Right ventricle myocardium inferior (tissue), 1 donor: ENCODE measurements at regions not wholly inside any gene's neighbourhood (a gene's known extent, or its start where the extent isn't known, plus 50 kb on each side); places are given as distances from the start of the nearest gene placed in this dataset.

Experiments
- ATAC-seq: fragments of 200-7000 bp; cut with Tn5 transposase; one replicate; pipeline ENCODE4 v1.9.1; 2020; ENCODE audit warnings: mild to moderate bottlenecking, moderate library complexity
- DNase-seq: peaks from one replicate; pipeline ENCODE4 v3.0.0; 2021; ENCODE audit errors: missing footprints
- intact Hi-C: fragments of 100-400 bp; cut with DNase I; formaldehyde crosslinking; loops from one replicate; pipeline ENCODE4 v1.11.0; 2022
- donor health status: DM: no; HTN: yes; CAD: no; lungs with severe emphysema.

DNA sequence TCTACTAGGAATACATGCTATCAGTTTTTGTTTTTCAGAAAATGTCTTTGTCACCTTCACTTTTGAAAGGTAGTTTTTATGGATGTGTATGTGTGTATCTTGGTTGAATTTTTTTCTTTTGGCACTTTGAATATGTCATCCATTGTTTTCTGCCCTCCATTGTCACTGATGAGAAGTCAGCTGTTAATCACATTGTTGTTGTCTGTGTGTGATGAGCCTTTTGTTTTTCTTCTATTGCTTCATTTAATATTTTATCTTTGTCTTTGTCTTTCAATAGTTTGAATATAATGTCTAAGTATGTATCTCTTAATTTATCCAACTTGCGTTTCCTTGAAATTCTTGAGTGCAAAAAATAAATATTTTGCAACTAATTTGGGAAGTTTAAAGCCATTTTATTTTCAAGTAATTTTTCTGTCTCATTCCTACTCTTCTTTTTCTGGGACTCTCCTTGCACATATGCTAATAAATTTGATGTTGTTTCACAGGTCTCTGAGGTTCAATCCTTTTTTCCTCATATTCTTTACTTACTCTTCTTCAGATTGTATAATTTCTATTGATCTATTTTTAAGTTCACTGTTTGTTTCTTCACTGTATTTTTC lies 546.9 kb upstream of the GHITM start:
- no peak for ATAC-seq
- DNase-seq = no peak
- intact Hi-C loops = no loop called here

DNA sequence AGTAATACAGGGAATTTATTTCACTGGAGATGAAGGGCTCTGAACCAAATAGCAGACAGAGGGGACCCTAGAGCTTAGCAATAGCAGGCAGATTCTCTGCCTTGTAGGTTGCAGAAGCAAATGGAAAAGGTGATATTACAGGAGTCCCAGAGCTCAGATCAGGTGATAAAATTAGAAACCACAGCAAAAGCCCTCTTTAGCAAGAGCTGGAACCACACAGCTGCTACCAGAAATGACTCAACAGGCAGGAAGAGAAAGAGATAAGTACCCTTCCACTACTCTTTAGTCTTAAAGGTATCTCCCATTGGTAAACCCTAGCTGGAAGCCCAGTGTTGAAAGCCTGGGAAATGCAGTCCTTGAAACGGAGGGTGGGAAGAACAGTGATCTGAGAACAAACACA lies 535.6 kb upstream of the GHITM start:
- intact Hi-C loops = no loop called here
- DNase-seq (no peak), ATAC-seq (no peak)

DNA sequence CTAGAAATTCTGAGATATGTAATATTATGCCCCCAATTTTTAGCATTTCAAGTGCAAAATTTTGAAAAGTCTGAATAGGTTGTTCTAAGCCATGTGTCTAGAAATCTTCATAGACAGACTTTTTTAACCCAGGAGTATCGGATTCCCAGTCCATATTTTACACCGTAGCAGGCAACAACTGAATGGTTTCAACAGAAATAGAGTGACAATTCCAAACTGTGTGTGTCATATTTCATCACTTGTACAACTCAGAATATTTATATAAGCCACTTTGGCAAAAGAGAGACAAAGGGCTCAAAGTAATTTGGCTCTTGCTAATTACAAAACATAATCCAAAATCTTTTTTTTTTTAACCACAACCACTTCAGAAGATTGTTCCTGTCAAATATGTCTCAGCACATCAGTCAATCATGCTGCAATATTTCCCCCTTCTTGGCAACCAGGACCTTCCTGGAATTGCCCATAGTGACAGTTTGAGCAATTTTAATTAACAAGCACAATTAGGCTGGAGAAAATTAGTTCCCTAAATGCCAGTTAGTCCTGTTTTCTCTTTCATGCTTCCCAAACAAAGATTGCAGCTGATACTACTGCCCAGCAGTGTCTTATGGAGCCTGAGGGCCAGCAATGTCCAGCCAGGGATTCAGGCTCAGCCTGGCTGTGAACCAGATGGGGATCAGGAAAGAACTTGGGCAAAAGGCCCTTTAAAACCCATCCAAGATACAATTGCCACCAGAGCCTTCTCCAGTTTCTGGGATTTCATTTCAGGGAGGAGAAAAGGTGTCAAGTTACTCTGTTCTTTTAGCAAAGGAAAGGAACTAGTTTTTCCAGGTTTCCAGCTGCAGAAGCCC lies 533.3 kb upstream of the GHITM start:
- DNase-seq = no peak
- ATAC-seq = peak; percentile 57
- intact Hi-C loops = no loop called here

DNA sequence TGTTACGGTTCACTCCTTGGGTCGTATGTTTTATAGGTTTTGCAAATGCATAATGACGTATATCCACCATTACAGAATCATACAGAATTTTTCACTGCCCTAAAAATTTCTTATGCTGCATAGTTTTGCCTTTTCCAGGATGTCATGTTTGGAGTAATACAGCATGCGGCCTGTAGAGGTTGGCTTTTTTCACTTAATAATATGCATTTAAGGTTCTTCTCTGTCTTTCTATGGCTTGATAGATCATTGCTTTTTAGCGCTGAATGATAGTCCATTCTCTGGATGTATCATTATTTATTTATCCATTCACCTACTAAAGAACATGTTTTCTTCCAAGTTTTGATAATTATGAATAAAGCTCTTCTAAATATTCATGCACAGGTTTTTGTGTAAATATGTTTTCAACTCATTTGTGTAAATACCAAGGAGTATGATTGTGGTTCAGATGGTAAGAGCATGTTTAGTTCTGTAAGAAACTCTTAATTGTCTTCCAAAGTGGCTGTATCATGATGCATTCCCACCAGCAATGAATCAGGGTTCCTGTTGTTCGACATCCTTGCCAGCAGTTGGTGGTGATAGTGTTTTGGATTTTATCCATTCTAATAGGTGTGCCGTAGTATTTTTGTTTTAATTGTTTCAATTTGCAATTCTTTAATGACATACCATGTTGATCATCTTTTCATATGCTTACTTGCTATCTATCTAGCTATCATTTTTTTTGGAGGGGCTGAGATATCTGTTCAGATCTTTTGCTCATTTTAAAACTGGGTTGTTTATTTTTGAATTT lies 531.2 kb upstream of the GHITM start:
- intact Hi-C loops = no loop called here
- DNase-seq (no peak), ATAC-seq (no peak)

DNA sequence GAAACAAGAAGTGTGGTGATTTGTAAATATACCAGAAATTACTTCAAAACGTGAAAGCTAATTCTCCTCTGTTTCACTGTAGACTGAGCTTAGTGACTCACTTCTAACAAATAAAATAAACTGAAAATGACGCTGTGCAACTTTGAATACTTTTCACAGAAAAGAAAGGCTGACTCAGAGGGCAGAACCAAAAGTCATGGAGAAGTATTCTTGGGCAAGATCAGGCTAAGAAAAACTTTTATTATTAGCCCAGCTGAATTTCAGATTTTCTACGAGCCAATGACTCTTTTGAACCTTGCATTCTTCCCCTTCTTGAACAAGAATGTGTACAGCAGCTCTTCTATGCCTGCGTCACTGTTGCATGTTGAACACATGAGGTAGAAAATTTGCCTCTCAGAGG lies 527.3 kb upstream of the GHITM start:
- ATAC-seq (no peak), DNase-seq (no peak)
- intact Hi-C loops = no loop called here

DNA sequence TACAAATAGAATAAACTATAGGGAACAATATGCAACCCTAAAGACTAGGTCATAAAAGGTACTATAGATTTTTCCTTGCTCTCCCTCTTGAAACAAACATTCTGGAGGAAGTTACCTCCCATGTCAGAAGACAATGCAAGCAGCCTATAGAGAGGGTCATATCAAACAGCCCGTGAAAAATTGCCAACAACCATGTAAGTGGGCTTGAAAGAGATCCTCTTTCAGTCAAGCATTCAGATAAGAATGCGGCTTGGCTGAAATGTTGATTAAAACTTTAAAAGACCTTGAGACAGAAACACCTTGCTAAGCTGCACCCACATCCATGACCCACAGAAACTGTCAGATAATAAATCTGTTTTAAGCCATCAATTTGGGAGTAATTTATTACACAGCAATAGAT lies 526.6 kb upstream of the GHITM start:
- ATAC-seq (no peak), DNase-seq (no peak)
- intact Hi-C loops = no loop called here

DNA sequence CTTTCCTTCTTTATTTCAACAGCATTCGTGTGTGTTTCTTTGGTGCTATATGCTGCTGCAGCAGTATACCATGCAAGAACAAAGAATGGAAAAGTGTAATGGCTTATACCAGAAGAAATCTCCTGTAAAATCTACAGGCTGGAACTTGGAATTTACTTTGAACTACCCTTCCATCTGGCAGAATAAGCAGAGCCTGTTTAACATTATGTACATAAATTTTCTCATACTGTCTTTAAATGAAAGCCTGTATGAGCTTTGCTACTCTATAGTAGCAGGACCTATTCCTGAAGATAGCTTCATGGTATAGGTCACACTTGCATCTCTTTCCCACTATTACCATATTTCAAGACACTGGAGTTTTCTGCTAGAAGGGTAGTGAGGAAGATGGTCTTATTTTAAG lies 522.1 kb upstream of the GHITM start:
- no peak for ATAC-seq
- no peak for DNase-seq
- intact Hi-C loops = no loop called here

DNA sequence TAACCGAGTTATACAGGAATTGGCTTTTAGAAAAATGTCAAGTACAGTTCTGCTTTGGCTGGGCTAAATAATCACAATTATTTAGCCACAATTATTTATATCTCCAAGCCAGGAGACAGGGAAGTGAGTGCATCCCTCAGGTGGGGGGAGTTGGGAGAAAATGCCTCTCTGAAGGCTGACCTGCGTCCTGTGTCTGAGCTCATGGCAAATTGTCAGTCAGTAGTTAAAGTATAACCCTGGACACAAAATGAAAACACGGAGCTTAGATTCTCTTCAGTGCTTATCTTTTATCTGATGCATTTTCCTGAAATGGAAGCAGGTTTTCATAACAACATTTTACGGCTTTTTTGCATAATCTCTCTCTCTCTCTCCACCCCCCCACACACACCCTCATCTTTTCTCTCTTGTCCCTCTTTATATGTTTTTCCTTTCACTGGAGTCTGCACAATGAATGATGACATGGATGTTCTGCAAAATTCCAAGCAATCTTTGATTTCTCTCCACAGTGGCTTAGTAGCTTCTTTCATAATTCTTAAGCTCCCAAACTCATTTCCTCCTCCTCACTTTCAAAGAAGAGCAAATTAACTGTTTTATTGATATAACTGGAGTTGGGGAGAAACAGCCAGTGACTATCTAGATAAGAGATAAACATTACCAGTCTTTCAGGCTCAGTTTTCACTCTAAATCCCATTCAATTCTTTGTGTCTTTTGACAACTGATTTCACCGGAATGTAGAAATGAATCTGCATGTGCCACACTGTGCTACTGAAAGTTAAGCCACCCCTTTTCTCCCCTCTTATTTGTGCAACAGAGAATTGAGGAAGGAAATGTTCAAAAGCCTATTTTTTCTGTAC lies 521.4 kb upstream of the GHITM start:
- DNase-seq (no peak), ATAC-seq (no peak)
- intact Hi-C loops = no loop called here

DNA sequence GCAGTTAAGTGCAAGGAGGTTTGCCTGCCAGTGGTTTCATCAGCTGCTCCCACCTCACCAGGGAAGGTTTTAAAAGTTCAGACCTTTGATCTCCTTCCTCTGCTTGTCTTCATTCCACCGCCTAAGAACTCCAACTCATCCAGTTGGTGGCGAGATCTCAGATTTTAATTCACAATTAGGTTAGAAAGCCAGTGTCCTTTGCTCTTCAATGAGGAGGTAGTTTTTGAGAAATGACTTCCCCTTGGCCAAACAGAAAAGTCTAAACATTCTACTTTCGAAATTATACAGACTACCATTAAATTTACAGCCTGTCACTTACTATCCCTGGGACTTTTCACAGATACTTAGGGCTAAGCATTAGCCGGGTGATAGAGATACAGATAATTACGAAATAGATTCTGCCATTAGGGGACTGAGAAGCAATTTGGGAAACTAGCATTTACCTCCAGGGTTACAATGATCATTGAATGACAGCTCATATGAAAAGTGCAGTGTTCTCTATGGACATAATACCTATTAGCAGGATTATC lies 513.4 kb upstream of the GHITM start:
- ATAC-seq (no peak), DNase-seq (no peak)
- intact Hi-C loops = no loop called here

DNA sequence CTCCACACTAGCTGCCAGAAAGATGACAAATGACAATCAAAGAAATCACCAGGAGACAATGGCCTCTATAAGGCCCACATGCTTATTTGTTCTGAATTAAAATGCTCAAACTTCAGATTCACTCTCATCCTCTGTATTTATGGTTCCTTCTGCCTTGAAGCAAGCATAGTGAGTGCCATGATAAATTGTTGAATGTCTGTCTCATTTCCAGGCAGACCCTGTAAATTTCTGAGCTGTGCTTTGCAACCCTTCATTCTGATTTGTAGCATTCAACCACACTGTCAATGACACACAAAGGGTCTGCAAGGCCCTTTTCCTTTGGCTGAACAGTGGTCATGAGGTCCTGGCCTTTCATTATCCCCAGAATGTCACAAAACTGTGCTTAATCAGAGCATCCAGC lies 506.6 kb upstream of the GHITM start:
- DNase-seq (no peak), ATAC-seq (no peak)
- intact Hi-C loops = no loop called here

DNA sequence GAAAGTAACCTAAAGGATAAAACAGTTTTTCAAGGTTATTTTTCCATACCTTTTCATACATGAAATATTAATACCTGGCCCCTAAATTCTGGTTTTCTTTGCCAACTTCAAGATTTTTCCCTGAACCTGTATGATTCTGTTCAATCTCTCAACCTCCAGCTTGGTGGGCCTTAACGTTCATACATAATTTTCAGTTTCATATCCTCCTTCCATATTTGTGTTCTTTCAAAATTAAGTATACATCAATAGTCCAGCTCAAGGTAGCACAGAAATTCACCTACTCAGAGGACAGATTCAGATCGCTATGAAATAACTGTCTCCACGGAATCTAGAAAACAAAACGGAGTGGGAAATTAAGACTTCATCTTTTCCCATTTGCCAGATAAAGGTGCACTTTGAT lies 505.8 kb upstream of the GHITM start:
- ATAC-seq (no peak), DNase-seq (no peak)
- intact Hi-C loops = no loop called here

DNA sequence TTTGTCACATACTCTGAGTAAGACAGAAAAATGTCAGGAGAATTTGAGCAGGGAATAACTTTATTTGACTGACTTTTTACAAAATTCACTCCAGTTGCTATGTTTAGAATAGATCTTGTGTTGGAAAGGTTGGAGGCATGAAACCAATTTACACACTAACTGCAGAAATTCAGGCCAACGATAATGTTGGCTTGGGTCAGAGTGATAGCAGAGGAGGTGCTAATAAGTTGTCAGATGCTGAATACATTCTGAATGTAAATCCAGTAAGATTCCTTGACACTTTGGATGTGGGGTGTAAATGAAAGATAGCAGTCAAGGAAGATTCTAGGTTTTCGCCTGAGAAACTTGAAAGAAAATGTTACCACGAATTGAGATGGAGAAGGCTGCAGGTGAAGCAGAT lies 502.5 kb upstream of the GHITM start:
- ATAC-seq (no peak), DNase-seq (no peak)
- intact Hi-C loops = no loop called here

DNA sequence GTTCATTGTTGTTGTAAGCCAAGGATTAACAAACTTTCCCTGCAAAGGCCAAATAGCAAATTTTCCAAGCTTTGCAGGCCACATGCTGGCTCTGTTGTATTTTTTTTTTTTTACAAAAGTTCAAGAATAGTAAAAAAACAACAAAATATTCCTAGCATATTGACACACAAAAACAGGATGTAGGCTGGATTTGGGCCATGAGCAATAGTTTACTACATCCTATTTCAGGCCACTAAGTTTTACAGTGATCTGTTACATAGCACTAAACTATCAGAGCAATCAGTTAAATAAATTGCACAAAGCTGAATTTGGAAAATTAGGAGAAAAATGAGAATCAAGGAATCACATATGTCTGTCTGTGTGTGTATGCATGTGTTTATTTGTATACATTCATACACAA lies 491.8 kb upstream of the GHITM start:
- ATAC-seq (no peak), DNase-seq (no peak)
- intact Hi-C loops = no loop called here

DNA sequence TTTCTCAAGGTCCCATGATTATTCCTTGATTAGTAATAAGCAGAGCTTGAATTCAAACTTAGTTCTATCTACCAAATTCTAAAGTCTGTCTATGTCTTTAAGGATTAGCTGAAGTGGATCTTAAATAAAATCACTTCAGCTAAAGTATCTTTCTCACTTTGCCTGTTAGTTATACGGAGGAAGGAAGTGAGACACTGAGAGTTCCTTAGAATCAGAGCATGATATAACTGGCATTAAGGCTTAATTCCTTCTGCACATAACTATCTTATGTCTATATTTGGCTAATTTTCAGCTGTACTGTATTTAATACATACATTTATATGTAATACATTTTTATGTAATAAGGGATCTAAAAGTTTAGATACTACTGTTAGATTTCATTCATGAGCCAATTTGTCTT lies 491.1 kb upstream of the GHITM start:
- intact Hi-C loops = no loop called here
- ATAC-seq (no peak), DNase-seq (no peak)

DNA sequence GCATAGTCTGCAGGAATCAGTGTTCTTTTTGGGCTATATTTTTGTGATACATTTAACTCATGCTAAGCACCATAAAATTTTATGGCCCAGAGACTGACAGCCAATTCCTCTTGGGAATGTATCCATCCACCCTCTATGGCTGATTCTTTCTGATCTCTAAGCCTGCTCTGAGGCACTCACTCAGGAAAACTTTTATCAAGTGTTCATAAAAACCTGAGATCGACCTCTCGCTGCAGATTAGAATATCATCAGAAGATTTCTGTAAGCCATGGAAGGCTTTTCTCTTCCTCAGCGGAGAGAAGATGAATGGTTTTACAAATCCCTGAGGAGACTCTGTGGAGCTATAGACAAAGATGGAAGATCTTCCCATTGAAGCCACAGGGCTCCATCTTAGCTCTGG lies 489.8 kb upstream of the GHITM start:
- ATAC-seq = no peak

DNA sequence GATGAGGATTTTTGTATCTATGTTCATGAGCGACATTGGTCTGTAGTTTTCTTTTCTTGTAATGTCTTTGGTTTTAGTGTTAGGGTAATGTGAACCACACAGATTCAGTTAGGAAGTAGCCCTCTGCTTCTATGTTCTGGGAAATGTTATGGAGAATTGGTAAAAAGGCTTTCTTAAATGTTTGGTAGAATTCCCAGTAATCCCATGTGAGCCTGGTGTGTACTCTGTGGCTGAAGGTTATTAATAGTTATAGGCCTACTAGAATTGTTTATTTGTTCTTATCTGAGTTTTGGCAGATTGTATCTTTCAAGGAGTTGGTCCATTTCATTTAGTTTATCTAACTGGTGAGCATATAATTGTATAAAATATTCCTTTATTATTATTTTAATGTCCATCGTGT lies 484.6 kb upstream of the GHITM start:
- DNase-seq (no peak), ATAC-seq (no peak)
- intact Hi-C loops = no loop called here

More for the DNA sequence above, 489.8 kb upstream of the GHITM start:
- DNase-seq = no peak
- intact Hi-C loops = no loop called here

DNA sequence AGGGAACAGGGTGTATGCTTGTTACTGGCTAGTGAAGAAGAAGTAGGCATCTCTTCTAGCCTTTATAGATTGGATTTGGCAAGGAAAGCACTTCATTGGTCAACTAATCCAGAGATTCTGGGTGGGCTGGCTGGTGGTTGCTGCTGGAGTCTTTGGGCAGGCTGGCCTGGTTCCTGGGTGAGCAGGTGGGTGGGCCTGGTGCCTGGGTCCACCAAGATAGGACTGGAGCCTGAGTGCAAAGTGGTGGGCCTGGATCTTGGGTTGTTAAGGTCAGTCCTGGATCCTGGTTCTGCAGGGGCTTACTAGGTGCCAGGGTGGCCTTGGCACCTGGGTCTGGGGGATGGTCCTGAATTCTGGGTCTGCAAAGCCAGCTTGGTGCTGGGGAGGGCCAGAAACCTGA lies 482.4 kb upstream of the GHITM start:
- intact Hi-C loops = no loop called here
- no peak for DNase-seq
- no peak for ATAC-seq

DNA sequence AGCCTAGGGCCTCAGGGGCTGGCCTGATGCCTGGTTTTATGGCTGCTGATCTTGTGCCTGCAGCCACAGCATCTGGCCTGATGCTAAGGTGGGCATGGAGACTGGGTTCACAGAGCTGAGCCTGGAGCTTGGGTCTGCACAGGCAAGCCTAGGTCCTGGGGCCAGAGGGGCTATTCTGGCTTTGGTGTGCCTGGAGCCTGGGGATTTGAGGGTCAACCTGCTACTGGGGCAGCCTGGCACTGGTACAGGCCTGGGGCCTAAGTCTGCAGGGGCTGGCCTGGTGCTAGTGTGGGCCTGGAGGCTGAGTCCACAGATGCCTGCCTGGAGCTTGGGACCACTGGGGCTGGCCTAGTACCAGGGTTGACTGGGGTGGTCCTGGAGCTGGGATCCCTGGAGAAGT lies 481.8 kb upstream of the GHITM start:
- DNase-seq (no peak), ATAC-seq (no peak)
- intact Hi-C loops = no loop called here

DNA sequence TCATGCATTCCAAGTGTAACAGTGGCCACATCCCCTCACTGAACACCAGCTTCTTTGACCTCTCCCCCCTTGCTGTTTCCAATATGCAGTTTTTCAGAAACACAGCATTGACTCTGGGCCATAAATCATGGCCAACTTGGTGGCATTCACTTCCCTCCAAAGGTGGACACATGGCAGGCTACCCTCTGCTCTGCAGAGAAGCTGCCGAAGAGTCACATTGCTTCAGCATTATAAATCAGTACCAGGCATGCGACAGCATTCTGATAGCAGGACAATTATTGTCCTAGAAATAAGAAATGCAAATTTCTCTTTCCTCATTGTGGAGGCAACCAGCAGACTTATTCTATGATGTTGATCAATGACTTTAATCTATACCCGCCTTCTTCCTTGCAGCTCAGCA lies 475.4 kb upstream of the GHITM start:
- intact Hi-C loops = no loop called here
- DNase-seq (no peak), ATAC-seq (no peak)
